A549 (cell line): ENCODE measurements at regions not wholly inside any gene's neighbourhood (a gene's known extent, or its start where the extent isn't known, plus 50 kb on each side); places are given as distances from the start of the nearest gene placed in this dataset.

Source experiments
- ATAC-seq, 2 experiments: fragments of 200-7000 bp in 1 of 2; fragments of >200 bp in 1 of 2; cut with Nextera tagmentation in 1 of 2; cut with Tn5 transposase in 1 of 2; 3 replicates each; pipeline versions ENCODE4 v1.8.0 to v1.9.1; 2018 to 2020; ENCODE audit warnings: mild to moderate bottlenecking in 1 of 2, moderate library complexity in 1 of 2
- CTCF ChIA-PET: fragments of 300-600 bp; sonication (Branson Sonifier 250); formaldehyde crosslinking; extraction: SDS; loops from one replicate; lab custom pipeline; 2021; ENCODE audit warnings: antibody characterized with exemption, inconsistent platforms; lab: Yijun Ruan, JAX
- POLR2A ChIA-PET: fragments of 350-600 bp; formaldehyde crosslinking; extraction: SDS; loops from one replicate; lab custom pipeline; 2021; ENCODE audit warnings: antibody characterized with exemption, inconsistent platforms; lab: Yijun Ruan, JAX
- DNase-seq, 2 experiments: peaks; one replicate each; pipeline versions ENCODE4 v3.0.0 to v3.0.0-alpha.2; 2011 to 2016; ENCODE audit warnings: low read depth in 1 of 2, low spot score in 1 of 2
- FAIRE-seq: peaks from 2 replicates; lab custom pipeline; 2011; peaks lifted over from hg19 to GRCh38; lab: Jason Lieb, UNC
- H3K27ac ChIP-seq, 2 experiments: fragments of >200 bp; sonication (Bioruptor Twin); formaldehyde crosslinking; 3 replicates each; pipeline ENCODE4 v1.5.1; 2016 to 2017
- H3K4me1 ChIP-seq: fragments of >200 bp; sonication (Bioruptor Twin); formaldehyde crosslinking; 3 replicates; pipeline ENCODE4 v1.6.1; 2016
- H3K4me2 ChIP-seq: fragments of >200 bp; sonication (Bioruptor Twin); formaldehyde crosslinking; 3 replicates; pipeline ENCODE4 v1.6.1; 2016
- H3K4me3 ChIP-seq: fragments of >200 bp; sonication (Bioruptor Twin); formaldehyde crosslinking; 3 replicates; pipeline ENCODE4 v1.5.1; 2016
- H3K9me3 ChIP-seq: fragments of >200 bp; sonication (Bioruptor Twin); formaldehyde crosslinking; 3 replicates; pipeline ENCODE4 v1.6.1; 2016
- CBX8 ChIP-seq: fragments of 200-600 bp; sonication (generic); IDR thresholded peaks from 2 replicates; pipeline ENCODE4 v1.6.1; 2016
- CEBPB ChIP-seq, 2 experiments: fragments of >200 bp in 1 of 2; sonication (Bioruptor Twin) in 1 of 2; formaldehyde crosslinking in 1 of 2; IDR thresholded peaks; 2 replicates each; pipeline ENCODE4 v1.6.1; 2012 to 2016
- CHD4 ChIP-seq: fragments of 200-600 bp; sonication (generic); IDR thresholded peaks from 2 replicates; pipeline ENCODE4 v1.6.1; 2016; ENCODE audit warnings: antibody characterized with exemption, mild to moderate bottlenecking, borderline replicate concordance
- EHF ChIP-seq: fragments of 250-450 bp; sonication (Bioruptor Pico); IDR thresholded peaks from 2 replicates; pipeline ENCODE4 v1.5.0; 2020; ENCODE audit warnings: mild to moderate bottlenecking
- EHMT2 ChIP-seq: fragments of 200-600 bp; sonication (generic); IDR thresholded peaks from 2 replicates; pipeline ENCODE4 v1.6.1; 2016; ENCODE audit warnings: antibody characterized with exemption, low read depth, mild to moderate bottlenecking, moderate library complexity
- ESRRA ChIP-seq: fragments of 150-350 bp; IDR thresholded peaks from 2 replicates; pipeline ENCODE4 v1.6.1; 2014; ENCODE audit warnings: mild to moderate bottlenecking, low read length, borderline replicate concordance
- FOSL2 ChIP-seq, 2 experiments: fragments of 450-650 bp in 1 of 2; fragments of >200 bp in 1 of 2; sonication (Bioruptor Twin) in 1 of 2; formaldehyde crosslinking; IDR thresholded peaks; 2 replicates each; pipeline versions ENCODE4 v1.5.0 to v1.6.1; 2016 to 2020; ENCODE audit warnings: mild to moderate bottlenecking in 1 of 2, moderate library complexity in 1 of 2
- GATA3 ChIP-seq: IDR thresholded peaks from 2 replicates; pipeline ENCODE4 v1.6.1; 2012; ENCODE audit warnings: borderline replicate concordance
- HEYL ChIP-seq: fragments of 250-450 bp; sonication (Bioruptor Pico); IDR thresholded peaks from 2 replicates; pipeline ENCODE4 v1.8.0; 2021; ENCODE audit warnings: mild to moderate bottlenecking, moderate library complexity
- HOXA7 ChIP-seq: fragments of 250-450 bp; sonication (Bioruptor Pico); IDR thresholded peaks from 2 replicates; pipeline ENCODE4 v1.5.0; 2020; ENCODE audit warnings: mild to moderate bottlenecking, moderate library complexity
- HOXB5 ChIP-seq: fragments of 250-450 bp; sonication (Bioruptor Pico); IDR thresholded peaks from 2 replicates; pipeline ENCODE4 v1.5.0; 2020; ENCODE audit warnings: mild to moderate bottlenecking, moderate library complexity
- JUN ChIP-seq, 2 experiments: fragments of >200 bp; sonication (Bioruptor Twin); formaldehyde crosslinking; IDR thresholded peaks; 2 replicates in 1 of 2; 3 replicates in 1 of 2; pipeline ENCODE4 v1.6.1; 2016 to 2017
- JUNB ChIP-seq: fragments of >200 bp; sonication (Bioruptor Twin); formaldehyde crosslinking; IDR thresholded peaks from 2 replicates; pipeline ENCODE4 v1.6.1; 2016
- KDM1A ChIP-seq: fragments of 200-600 bp; sonication (generic); IDR thresholded peaks from 2 replicates; pipeline ENCODE4 v1.6.1; 2016; ENCODE audit warnings: low read depth, mild to moderate bottlenecking
- KDM5A ChIP-seq: fragments of 200-600 bp; sonication (generic); IDR thresholded peaks from 2 replicates; pipeline ENCODE4 v1.6.1; 2016; ENCODE audit warnings: antibody characterized with exemption, mild to moderate bottlenecking
- MAFK ChIP-seq: fragments of 450-650 bp; IDR thresholded peaks from 2 replicates; pipeline ENCODE4 v1.6.1; 2014; ENCODE audit not compliant: partially characterized antibody
- MAZ ChIP-seq: fragments of 150-350 bp; IDR thresholded peaks from 2 replicates; pipeline ENCODE4 v1.6.1; 2014; ENCODE audit warnings: antibody characterized with exemption, low read depth, low read length, borderline replicate concordance
- MYC ChIP-seq: IDR thresholded peaks from 2 replicates; pipeline ENCODE4 v1.6.1; 2012; ENCODE audit warnings: mild to moderate bottlenecking, inconsistent platforms, low read length, improper control_type of control experiment, borderline replicate concordance
- POLR2A ChIP-seq: IDR thresholded peaks from 2 replicates; pipeline ENCODE4 v1.6.1; 2012; ENCODE audit warnings: mild to moderate bottlenecking, low read length
- POLR2AphosphoS2 ChIP-seq: conservative IDR thresholded peaks from 2 replicates; pipeline ENCODE4 v1.6.1; 2012; ENCODE audit warnings: low read length, improper control_type of control experiment, inconsistent platforms
- RARB ChIP-seq: fragments of 250-450 bp; sonication (Bioruptor Pico); IDR thresholded peaks from 2 replicates; pipeline ENCODE4 v1.8.0; 2021; ENCODE audit warnings: mild to moderate bottlenecking, moderate library complexity
- RCOR1 ChIP-seq: fragments of 150-350 bp; IDR thresholded peaks from 2 replicates; pipeline ENCODE4 v1.6.1; 2014; ENCODE audit warnings: antibody characterized with exemption, low read length, low read depth
- SMC3 ChIP-seq: fragments of >200 bp; sonication (Bioruptor Twin); formaldehyde crosslinking; IDR thresholded peaks from 3 replicates; pipeline ENCODE4 v1.6.1; 2018; ENCODE audit warnings: inconsistent platforms
- ZFP36 ChIP-seq: fragments of 450-650 bp; IDR thresholded peaks from 2 replicates; pipeline ENCODE4 v1.6.1; 2014; ENCODE audit warnings: borderline replicate concordance; ENCODE audit not compliant: partially characterized antibody
- WGBS: methylation state at CpG from one replicate; pipeline ENCODE4 v1.1.6; 2017; ENCODE audit errors: missing lambda C conversion rate; 5-methylcytosine and 5-hydroxymethylcytosine counted together
- TF ChIP-seq, protein P1 (sequence below): fragments of 250-450 bp; sonication (Bioruptor Pico); IDR thresholded peaks from 2 replicates; pipeline ENCODE4 v1.5.0; 2021; ENCODE audit warnings: mild to moderate bottlenecking, moderate library complexity, borderline replicate concordance
- TF ChIP-seq, protein P2 (sequence below): IDR thresholded peaks from 2 replicates; pipeline ENCODE4 v1.6.1; 2012
- TF ChIP-seq, protein P3 (sequence below): fragments of 150-350 bp; IDR thresholded peaks from 2 replicates; pipeline ENCODE4 v1.6.1; 2014; ENCODE audit warnings: low read depth, mild to moderate bottlenecking, low read length
- TF ChIP-seq, protein P4 (sequence below): fragments of >200 bp; sonication (Bioruptor Twin); formaldehyde crosslinking; IDR thresholded peaks from 3 replicates; pipeline ENCODE4 v1.6.1; 2016
- TF ChIP-seq, protein P5 (sequence below): fragments of 250-450 bp; sonication (Bioruptor Pico); IDR thresholded peaks from 2 replicates; pipeline ENCODE4 v1.5.0; 2020; ENCODE audit warnings: low read depth, mild to moderate bottlenecking, moderate library complexity
- TF ChIP-seq, protein P6 (sequence below): IDR thresholded peaks from 2 replicates; pipeline ENCODE4 v1.6.1; 2012

DNA sequence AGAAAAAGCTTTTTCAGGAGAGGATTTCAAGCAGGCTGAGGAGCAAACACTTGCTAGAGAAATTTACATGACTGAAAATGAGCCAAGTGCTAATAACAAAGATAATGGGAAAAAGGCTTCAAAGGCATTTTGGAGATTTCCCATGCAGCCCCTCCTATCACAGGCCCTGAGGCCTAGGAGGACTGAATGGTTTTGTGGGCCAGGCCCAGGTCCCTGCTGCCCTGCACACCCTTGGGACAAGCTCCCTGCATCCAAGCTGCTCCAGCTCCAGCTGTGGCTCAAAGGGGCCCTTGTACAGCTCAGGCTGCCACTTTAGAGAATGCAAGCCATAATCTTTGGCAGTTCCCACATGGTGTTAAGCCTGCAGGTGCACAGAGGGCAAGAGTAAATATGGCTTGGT is 154.0 kb upstream of the LMNTD1 start:
- Histone ChIP-seq H3K4me2 (no peak overlapping the region), H3K27ac (no peak overlapping the region), H3K9me3 (peaks cover 7% of the 10 kb centered on the region), H3K4me3 (no peak overlapping the region), H3K4me1 (no peaks in the 10 kb centered on the region)
- no peak for FAIRE-seq
- CTCF ChIA-PET = no interaction called here
- POLR2A ChIA-PET = no interaction called here
- DNase-seq = no peak
- ATAC-seq = no peak
- TF ChIP-seq RCOR1 = no peak
- no peak for TF ChIP-seq JUN (IDR thresholded peaks at IDR 0.05)
- peak; percentile 22 for TF ChIP-seq ZFP36
- TF ChIP-seq HEYL (CRISPR knock-in tag) = no peak

DNA sequence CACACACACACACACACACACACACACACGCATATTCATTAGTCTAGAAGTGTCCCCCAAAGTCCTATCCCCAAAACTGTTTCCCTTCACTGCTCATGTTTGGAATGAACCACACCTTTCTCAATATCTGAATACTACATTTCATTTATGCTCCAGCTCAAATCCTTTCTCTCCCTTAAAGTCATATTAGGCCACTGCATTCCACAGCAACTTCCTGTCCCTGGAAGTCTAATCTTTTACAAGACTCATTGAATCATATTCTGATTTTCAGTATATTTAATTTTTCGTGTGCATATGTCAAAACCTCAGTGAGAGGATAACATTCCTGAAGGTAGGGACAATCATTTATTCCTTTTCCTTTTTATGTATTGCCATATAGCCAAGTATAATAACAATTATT is 155.6 kb upstream of the LMNTD1 start:
- Histone ChIP-seq H3K27ac (no peak overlapping the region), H3K4me1 (no peaks in the 10 kb centered on the region), H3K4me2 (no peak overlapping the region), H3K9me3 (peaks cover 7% of the 10 kb centered on the region), H3K4me3 (no peak overlapping the region)
- WGBS = 20% methylated on average over 2 of the region's 2 CpGs
- FAIRE-seq (no peak), ATAC-seq (no peak), DNase-seq (no peak)
- ChIA-PET CTCF (interaction anchor here (0.7 to 1.1 kb wide), 2 partner anchors 272 to 347 kb away, joined by 3 read pairs; no protein-coding TSS in a partner anchor), POLR2A (no interaction called here)
- TF ChIP-seq ESRRA (no peak), CBX8 (no peak), HOXB5 (CRISPR knock-in tag) (no peak), ZFP36 (no peak), KDM1A (no peak), MAZ (no peak), KDM5A (no peak), JUNB (no peak), RARB (no peak), CHD4 (no peak), MYC (no peak), POLR2A (no peak), MAFK (no peak), HOXA7 (CRISPR knock-in tag) (no peak), SMC3 (no peak)
- TF ChIP-seq, protein P1, sequence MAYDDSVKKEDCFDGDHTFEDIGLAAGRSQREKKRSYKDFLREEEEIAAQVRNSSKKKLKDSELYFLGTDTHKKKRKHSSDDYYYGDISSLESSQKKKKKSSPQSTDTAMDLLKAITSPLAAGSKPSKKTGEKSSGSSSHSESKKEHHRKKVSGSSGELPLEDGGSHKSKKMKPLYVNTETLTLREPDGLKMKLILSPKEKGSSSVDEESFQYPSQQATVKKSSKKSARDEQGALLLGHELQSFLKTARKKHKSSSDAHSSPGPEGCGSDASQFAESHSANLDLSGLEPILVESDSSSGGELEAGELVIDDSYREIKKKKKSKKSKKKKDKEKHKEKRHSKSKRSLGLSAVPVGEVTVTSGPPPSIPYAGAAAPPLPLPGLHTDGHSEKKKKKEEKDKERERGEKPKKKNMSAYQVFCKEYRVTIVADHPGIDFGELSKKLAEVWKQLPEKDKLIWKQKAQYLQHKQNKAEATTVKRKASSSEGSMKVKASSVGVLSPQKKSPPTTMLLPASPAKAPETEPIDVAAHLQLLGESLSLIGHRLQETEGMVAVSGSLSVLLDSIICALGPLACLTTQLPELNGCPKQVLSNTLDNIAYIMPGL (CRISPR knock-in tag) = no peak
- TF ChIP-seq, protein P2, sequence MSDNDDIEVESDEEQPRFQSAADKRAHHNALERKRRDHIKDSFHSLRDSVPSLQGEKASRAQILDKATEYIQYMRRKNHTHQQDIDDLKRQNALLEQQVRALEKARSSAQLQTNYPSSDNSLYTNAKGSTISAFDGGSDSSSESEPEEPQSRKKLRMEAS = no peak
- TF ChIP-seq, protein P3, sequence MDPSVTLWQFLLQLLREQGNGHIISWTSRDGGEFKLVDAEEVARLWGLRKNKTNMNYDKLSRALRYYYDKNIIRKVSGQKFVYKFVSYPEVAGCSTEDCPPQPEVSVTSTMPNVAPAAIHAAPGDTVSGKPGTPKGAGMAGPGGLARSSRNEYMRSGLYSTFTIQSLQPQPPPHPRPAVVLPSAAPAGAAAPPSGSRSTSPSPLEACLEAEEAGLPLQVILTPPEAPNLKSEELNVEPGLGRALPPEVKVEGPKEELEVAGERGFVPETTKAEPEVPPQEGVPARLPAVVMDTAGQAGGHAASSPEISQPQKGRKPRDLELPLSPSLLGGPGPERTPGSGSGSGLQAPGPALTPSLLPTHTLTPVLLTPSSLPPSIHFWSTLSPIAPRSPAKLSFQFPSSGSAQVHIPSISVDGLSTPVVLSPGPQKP = no peak
- TF ChIP-seq, protein P4, sequence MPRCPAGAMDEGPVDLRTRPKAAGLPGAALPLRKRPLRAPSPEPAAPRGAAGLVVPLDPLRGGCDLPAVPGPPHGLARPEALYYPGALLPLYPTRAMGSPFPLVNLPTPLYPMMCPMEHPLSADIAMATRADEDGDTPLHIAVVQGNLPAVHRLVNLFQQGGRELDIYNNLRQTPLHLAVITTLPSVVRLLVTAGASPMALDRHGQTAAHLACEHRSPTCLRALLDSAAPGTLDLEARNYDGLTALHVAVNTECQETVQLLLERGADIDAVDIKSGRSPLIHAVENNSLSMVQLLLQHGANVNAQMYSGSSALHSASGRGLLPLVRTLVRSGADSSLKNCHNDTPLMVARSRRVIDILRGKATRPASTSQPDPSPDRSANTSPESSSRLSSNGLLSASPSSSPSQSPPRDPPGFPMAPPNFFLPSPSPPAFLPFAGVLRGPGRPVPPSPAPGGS = no peak

DNA sequence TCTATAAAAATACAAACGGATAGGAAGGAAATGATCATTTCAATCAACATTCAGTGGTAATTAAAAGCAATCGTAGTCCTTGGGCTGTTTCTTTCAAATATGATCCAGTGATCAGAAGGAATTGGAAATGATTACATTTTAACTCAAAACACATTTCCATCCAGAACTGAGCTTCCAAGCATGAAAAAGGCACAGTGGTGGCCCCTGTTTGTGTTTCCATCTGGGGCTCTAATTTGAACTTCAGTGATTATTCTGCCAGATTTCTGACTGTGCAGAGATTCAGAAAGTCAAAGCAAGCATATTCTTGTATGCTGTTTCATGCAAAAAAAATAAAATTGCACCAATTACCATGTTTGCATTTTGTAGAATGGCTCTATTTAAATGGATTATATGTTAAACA is 157.0 kb upstream of the LMNTD1 start:
- ChIA-PET POLR2A (no interaction called here), CTCF (no interaction called here)
- H3K4me3 ChIP-seq = no peak overlapping the region
- no peak overlapping the region for H3K27ac ChIP-seq
- H3K9me3 ChIP-seq = peaks cover 7% of the 10 kb centered on the region
- no peak overlapping the region for H3K4me2 ChIP-seq
- DNase-seq = no peak
- 49% methylated on average over 2 of the region's 2 CpGs for WGBS
- FAIRE-seq = no peak
- no peak for ATAC-seq
- H3K4me1 ChIP-seq = no peaks in the 10 kb centered on the region
- TF ChIP-seq HOXB5 (CRISPR knock-in tag) = no peak
- TF ChIP-seq KDM5A = no peak
- no peak for TF ChIP-seq POLR2AphosphoS2
- TF ChIP-seq, protein P2 = no peak
- no peak for TF ChIP-seq HEYL (CRISPR knock-in tag)
- TF ChIP-seq, protein P5, sequence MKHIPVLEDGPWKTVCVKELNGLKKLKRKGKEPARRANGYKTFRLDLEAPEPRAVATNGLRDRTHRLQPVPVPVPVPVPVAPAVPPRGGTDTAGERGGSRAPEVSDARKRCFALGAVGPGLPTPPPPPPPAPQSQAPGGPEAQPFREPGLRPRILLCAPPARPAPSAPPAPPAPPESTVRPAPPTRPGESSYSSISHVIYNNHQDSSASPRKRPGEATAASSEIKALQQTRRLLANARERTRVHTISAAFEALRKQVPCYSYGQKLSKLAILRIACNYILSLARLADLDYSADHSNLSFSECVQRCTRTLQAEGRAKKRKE (CRISPR knock-in tag) = no peak
- no peak for TF ChIP-seq HOXA7 (CRISPR knock-in tag)
- TF ChIP-seq EHF (CRISPR knock-in tag) = no peak
- TF ChIP-seq SMC3 = no peak
- TF ChIP-seq, protein P6, sequence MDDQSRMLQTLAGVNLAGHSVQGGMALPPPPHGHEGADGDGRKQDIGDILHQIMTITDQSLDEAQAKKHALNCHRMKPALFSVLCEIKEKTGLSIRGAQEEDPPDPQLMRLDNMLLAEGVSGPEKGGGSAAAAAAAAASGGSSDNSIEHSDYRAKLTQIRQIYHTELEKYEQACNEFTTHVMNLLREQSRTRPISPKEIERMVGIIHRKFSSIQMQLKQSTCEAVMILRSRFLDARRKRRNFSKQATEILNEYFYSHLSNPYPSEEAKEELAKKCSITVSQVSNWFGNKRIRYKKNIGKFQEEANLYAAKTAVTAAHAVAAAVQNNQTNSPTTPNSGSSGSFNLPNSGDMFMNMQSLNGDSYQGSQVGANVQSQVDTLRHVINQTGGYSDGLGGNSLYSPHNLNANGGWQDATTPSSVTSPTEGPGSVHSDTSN = no peak
- no peak for TF ChIP-seq EHMT2
- no peak for TF ChIP-seq GATA3
- TF ChIP-seq CEBPB (IDR thresholded peaks at IDR 0.05) = no peak
- no peak for TF ChIP-seq FOSL2 (IDR thresholded peaks at IDR 0.05)
- no peak for TF ChIP-seq FOSL2 (CRISPR knock-in tag; IDR thresholded peaks at IDR 0.05)
